Gastrocnemius medialis (tissue), 4 donors: ENCODE measurements at regions not wholly inside any gene's neighbourhood (a gene's known extent, or its start where the extent isn't known, plus 50 kb on each side); places are given as distances from the start of the nearest gene placed in this dataset.

Experiments
- ATAC-seq, 2 donors: fragments of 150-250 bp; one replicate each; pipeline ENCODE4 v1.9.1; 2016
- DNase-seq, 2 donors: peaks; one replicate each; pipeline ENCODE4 v3.0.0-alpha.2; 2019
- H3K27ac ChIP-seq, 4 donors: fragments of 200-600 bp; sonication (generic); 1 replicate in 1 of 4; 2 replicates in 3 of 4; pipeline ENCODE4 v1.5.1; 2016 to 2018; ENCODE audit warnings: mild to moderate bottlenecking in 2 of 4, moderate library complexity in 1 of 4
- H3K27me3 ChIP-seq, 3 donors: fragments of 200-600 bp; sonication (generic) in 2 of 3; 1 replicate in 1 of 3; 2 replicates in 2 of 3; pipeline versions ENCODE4 v1.5.1 to v1.6.0; 2016 to 2019; ENCODE audit warnings: mild to moderate bottlenecking in 1 of 3, moderate library complexity in 1 of 3
- H3K36me3 ChIP-seq, 2 donors: fragments of 200-600 bp; sonication (generic) in 1 of 2; one replicate each; pipeline ENCODE4 v1.5.1; 2017 to 2018
- H3K4me1 ChIP-seq, 2 donors: fragments of 200-600 bp; sonication (generic) in 1 of 2; one replicate each; pipeline ENCODE4 v1.5.1; 2016 to 2017; ENCODE audit warnings: mild to moderate bottlenecking in 2 of 2
- H3K4me3 ChIP-seq, 4 donors: fragments of 200-600 bp; sonication (generic) in 3 of 4; 1 replicate in 1 of 4; 2 replicates in 3 of 4; pipeline ENCODE4 v1.5.1; 2016 to 2019; ENCODE audit warnings: mild to moderate bottlenecking in 2 of 4
- H3K9me3 ChIP-seq, 3 donors: fragments of 200-600 bp; sonication (generic) in 2 of 3; 1 replicate in 1 of 3; 2 replicates in 2 of 3; pipeline ENCODE4 v1.5.1; 2016 to 2019
- CTCF ChIP-seq, 5 experiments: fragments of 450-650 bp in 3 of 5; fragments of 200-600 bp in 2 of 5; sonication (generic) in 2 of 5; IDR thresholded peaks in 4 of 5; conservative IDR thresholded peaks in 1 of 5; 1 replicate in 4 of 5; 2 replicates in 1 of 5; pipeline ENCODE4 v1.5.1; 2016 to 2019; ENCODE audit warnings: antibody characterized with exemption in 5 of 5, mild to moderate bottlenecking in 3 of 5, moderate library complexity in 3 of 5
- POLR2A ChIP-seq, 2 donors: fragments of 450-650 bp; IDR thresholded peaks; one replicate each; pipeline ENCODE4 v1.6.1; 2017; ENCODE audit warnings: antibody characterized with exemption in 2 of 2, mild to moderate bottlenecking in 2 of 2, moderate library complexity in 2 of 2
- in situ Hi-C, 4 donors: fragments of 200-750 bp; cut with MboI; loops; one replicate each; pipeline versions ENCODE4 v1.15.0 to v1.8.0; 2017; ENCODE audit warnings: low sequenced_read_pairs in 4 of 4
- intact Hi-C: fragments of 100-400 bp; cut with DNase I; formaldehyde crosslinking; loops from one replicate; pipeline ENCODE4 v1.15.1; 2023; ENCODE audit warnings: low total_unique reads

- ATAC-seq, result peak; percentile 54 to 68
These were observed 236.7 kb downstream of the SOD2 start for GRCh38 chr6:159456349-159456748.

GRCh38 chr6:159455700-159456274 lies 237.3 kb downstream of the SOD2 start:
- no peak overlapping the region for H3K27ac ChIP-seq
- in situ Hi-C loops (no loop called here), intact Hi-C loops (no loop called here)
- no peaks in the 10 kb centered on the region for H3K27me3 ChIP-seq
- ATAC-seq (no peak), DNase-seq (no peak)
- no peaks in the 10 kb centered on the region for H3K4me1 ChIP-seq
- H3K36me3 ChIP-seq, result no peaks in the 10 kb centered on the region
- TF ChIP-seq POLR2A (IDR thresholded peaks at IDR 0.05), result no peak
- no peak for TF ChIP-seq CTCF (IDR thresholded peaks at IDR 0.05 in 4 of 5, conservative IDR thresholded peaks at IDR 0.05 in 1 of 5)
- no peaks in the 10 kb centered on the region for H3K9me3 ChIP-seq
- H3K4me3 ChIP-seq, result no peak overlapping the region

More at GRCh38 chr6:159456349-159456748, 236.7 kb downstream of the SOD2 start:
- Histone ChIP-seq H3K9me3 (no peaks in the 10 kb centered on the region), H3K27ac (no peak overlapping the region), H3K4me1 (no peaks in the 10 kb centered on the region), H3K36me3 (no peaks in the 10 kb centered on the region), H3K27me3 (no peaks in the 10 kb centered on the region), H3K4me3 (no peak overlapping the region)
- no peak for TF ChIP-seq CTCF (IDR thresholded peaks at IDR 0.05 in 4 of 5, conservative IDR thresholded peaks at IDR 0.05 in 1 of 5)
- no peak for TF ChIP-seq POLR2A (IDR thresholded peaks at IDR 0.05)
- intact Hi-C loops (no loop called here), in situ Hi-C loops (no loop called here)
- DNase-seq, result no peak

- Histone ChIP-seq H3K4me3 (no peak overlapping the region), H3K27ac (no peak overlapping the region), H3K27me3 (peaks cover 0 to 4% (median 0%) of the 10 kb centered on the region in 3 donors), H3K9me3 (no peaks in the 10 kb centered on the region), H3K4me1 (no peaks in the 10 kb centered on the region), H3K36me3 (no peaks in the 10 kb centered on the region)
- in situ Hi-C loops, result no loop called here
- ATAC-seq (no peak), DNase-seq (no peak)
- intact Hi-C loops, result no loop called here
- TF ChIP-seq CTCF (IDR thresholded peaks at IDR 0.05 in 4 of 5, conservative IDR thresholded peaks at IDR 0.05 in 1 of 5) (no peak), POLR2A (IDR thresholded peaks at IDR 0.05) (no peak)
These were observed 242.1 kb downstream of the SOD2 start for GRCh38 chr6:159450815-159451465.

- ATAC-seq, result no peak
- no peak overlapping the region for H3K4me3 ChIP-seq
- no peaks in the 10 kb centered on the region for H3K36me3 ChIP-seq
- intact Hi-C loops (no loop called here), in situ Hi-C loops (no loop called here)
- H3K27me3 ChIP-seq, result peaks cover 0 to 11% (median 3%) of the 10 kb centered on the region in 3 donors
- DNase-seq, result no peak
- no peaks in the 10 kb centered on the region for H3K9me3 ChIP-seq
- H3K27ac ChIP-seq, result no peak overlapping the region
- H3K4me1 ChIP-seq, result no peaks in the 10 kb centered on the region
- no peak for TF ChIP-seq CTCF (IDR thresholded peaks at IDR 0.05 in 4 of 5, conservative IDR thresholded peaks at IDR 0.05 in 1 of 5)
- TF ChIP-seq POLR2A (IDR thresholded peaks at IDR 0.05), result no peak
These were observed 246.7 kb downstream of the SOD2 start for GRCh38 chr6:159446340-159446739.
